Choroid plexus epithelial cell (primary cell): ENCODE measurements at regions not wholly inside any gene's neighbourhood (a gene's known extent, or its start where the extent isn't known, plus 50 kb on each side); places are given as distances from the start of the nearest gene placed in this dataset.
"Not testable (repeated sequence)": the region's sequence is repeated elsewhere in the genome, so short reads cannot be mapped to it uniquely, and the experiment has no call there.

Experiments used
- DNase-seq: peaks from one replicate; pipeline ENCODE4 v3.0.0-alpha.2; 2010; ENCODE audit warnings: low read depth
- H3K4me3 ChIP-seq: 2 replicates; pipeline ENCODE4 v1.5.1; 2011; ENCODE audit warnings: low read depth, mild to moderate bottlenecking, control low read depth, low read length, moderate library complexity
- TF ChIP-seq, protein P1 (sequence below): conservative IDR thresholded peaks from 2 replicates; pipeline ENCODE4 v1.5.1; 2011; ENCODE audit warnings: low read depth, mild to moderate bottlenecking, control low read depth, inconsistent platforms, low read length, moderate library complexity

DNA sequence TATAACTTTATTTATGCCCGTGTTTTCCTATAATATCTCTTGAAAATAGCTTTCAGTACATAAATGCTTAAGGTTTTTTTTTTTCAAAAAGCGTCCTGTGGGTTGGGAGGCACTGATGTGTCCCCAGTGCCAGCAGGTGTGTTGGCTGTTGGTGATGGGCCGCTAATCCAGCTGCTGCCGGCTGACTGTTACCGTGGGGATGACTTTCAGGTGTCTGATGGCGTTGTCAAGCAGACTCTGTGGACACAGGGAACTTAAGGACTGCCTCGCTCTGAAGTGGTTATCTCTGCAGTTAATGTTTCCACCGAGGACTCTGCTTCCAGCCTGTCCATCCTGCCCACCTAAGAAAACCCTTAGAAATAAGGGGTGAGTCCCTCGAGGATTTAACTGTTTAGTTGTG is 94.5 kb downstream of the ANKRD10 start:
- TF ChIP-seq, protein P1, sequence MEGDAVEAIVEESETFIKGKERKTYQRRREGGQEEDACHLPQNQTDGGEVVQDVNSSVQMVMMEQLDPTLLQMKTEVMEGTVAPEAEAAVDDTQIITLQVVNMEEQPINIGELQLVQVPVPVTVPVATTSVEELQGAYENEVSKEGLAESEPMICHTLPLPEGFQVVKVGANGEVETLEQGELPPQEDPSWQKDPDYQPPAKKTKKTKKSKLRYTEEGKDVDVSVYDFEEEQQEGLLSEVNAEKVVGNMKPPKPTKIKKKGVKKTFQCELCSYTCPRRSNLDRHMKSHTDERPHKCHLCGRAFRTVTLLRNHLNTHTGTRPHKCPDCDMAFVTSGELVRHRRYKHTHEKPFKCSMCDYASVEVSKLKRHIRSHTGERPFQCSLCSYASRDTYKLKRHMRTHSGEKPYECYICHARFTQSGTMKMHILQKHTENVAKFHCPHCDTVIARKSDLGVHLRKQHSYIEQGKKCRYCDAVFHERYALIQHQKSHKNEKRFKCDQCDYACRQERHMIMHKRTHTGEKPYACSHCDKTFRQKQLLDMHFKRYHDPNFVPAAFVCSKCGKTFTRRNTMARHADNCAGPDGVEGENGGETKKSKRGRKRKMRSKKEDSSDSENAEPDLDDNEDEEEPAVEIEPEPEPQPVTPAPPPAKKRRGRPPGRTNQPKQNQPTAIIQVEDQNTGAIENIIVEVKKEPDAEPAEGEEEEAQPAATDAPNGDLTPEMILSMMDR = no peak
- no peak for DNase-seq
- no peak overlapping the region for H3K4me3 ChIP-seq

DNA sequence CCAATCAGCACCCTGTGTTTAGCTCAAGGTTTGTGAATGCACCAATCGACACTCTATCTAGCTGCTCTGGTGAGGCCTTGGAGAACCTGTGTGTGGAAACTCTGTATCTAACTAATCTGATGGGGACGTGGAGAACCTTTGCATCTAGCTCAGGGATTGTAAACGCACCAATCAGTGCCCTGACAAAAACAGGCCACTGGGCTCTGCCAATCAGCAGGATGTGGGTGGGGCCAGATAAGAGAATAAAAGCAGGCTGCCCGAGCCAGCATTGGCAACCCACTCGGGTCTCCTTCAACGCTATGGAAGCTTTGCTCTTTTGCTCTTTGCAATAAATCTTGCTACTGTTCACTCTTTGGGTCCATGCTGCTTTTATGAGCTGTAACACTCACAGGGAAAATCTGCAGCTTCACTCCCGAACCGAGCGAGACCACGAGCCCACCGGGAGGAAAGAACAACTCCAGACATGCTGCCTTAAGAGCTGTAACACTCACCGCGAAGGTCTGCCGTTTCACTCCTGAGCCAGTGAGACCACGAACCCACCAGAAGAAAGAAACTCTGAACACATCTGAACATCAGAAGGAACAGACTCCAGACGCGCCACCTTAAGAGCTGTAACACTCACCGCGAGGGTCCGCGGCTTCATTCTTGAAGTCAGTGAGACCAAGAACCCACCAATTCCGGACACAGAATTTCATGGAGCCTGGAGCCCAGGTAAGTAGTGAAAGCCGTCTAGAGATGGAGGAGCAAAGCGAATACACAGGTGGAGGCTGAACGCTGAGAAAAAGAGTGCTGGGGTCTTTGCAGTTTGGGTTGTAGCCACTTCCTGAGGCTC is 92.8 kb downstream of the ANKRD10 start:
- not testable (repeated sequence) for H3K4me3 ChIP-seq, DNase-seq

DNA sequence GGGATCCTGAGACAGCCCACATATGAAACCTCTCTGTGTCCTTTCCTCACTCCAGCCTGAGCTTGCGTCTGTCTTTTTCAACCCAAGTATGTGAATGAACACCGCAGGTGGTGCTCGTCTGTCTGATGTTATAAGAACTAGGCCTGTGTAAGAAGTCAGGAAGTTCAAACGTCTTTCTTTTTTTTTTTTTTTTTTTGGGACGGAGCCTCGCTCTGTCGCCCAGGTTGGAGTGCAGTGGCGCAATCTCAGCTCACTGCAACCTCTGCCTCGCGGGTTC is 92.3 kb downstream of the ANKRD10 start:
- no peak overlapping the region for H3K4me3 ChIP-seq
- no peak for DNase-seq
- TF ChIP-seq, protein P1 = no peak

DNA sequence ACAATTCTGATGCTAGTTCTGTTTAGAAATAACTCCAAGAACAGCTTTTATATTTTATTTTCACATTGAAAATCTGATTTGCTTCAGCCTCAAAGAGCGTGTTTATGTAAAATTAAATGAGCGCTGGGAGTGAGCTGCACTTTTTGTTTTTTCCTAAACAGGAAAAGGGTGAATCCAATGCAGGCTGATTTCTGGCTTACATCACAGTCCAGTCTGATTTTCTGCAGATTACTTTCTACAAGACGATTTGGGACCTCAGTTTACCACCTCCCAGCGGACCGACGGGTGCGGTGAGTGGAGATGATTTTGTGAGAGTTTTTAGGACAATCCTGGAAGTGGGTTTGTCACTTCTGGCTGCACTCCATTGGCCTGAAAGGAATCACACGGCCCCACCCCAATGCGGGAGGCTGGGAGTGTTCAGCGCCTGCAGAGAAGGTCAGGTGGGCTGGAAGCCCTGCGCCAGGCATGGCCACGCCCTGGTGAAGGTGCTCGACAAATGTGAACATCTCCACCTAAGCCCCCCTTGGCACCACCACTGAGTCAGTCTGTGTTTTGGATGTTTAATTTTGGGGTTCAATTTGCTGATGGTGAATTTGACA is 90.1 kb downstream of the ANKRD10 start:
- H3K4me3 ChIP-seq = no peak overlapping the region
- TF ChIP-seq, protein P1 = no peak
- DNase-seq = no peak

DNA sequence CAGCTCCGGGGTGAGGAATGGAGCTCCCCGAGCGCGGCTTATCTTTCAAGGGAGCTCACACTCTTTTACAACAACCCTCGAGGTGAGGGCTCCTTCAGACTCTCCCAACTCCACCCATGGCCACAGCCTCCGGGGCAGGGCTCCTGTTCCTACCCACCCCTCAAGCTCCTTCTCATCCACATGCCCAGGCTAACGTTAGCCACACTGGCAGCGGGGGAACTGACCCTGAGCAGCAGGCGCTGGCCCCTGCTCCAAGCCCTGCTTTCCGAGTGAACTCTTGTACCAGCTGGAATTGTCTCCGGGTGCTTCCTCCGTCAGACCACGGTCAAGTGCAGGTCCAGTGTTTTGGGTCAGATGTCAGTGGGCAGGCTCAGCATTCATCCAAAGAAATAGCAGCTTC is 89.4 kb downstream of the ANKRD10 start:
- TF ChIP-seq, protein P1 = no peak
- no peak for DNase-seq
- H3K4me3 ChIP-seq = no peak overlapping the region

DNA sequence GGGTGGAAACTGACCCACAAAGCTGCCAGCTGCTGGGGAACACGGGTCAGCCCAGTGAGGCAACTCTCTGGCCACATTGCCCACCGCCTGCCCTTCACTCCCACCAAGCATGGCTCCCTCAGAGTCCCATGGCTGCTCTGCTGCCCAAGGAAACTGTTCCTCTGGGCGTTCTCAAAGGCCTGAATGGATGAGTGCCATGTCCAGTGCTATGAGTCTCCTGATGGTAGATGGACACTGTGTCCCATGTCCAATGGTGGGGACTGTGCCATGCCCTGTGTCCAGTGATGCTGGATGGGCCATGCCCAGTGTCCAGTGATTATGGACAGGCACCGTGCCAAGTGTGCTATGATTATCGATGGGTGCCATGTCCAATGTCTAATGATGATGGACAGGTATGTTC is 88.8 kb downstream of the ANKRD10 start:
- no peak overlapping the region for H3K4me3 ChIP-seq
- DNase-seq = no peak
- TF ChIP-seq, protein P1 = no peak

DNA sequence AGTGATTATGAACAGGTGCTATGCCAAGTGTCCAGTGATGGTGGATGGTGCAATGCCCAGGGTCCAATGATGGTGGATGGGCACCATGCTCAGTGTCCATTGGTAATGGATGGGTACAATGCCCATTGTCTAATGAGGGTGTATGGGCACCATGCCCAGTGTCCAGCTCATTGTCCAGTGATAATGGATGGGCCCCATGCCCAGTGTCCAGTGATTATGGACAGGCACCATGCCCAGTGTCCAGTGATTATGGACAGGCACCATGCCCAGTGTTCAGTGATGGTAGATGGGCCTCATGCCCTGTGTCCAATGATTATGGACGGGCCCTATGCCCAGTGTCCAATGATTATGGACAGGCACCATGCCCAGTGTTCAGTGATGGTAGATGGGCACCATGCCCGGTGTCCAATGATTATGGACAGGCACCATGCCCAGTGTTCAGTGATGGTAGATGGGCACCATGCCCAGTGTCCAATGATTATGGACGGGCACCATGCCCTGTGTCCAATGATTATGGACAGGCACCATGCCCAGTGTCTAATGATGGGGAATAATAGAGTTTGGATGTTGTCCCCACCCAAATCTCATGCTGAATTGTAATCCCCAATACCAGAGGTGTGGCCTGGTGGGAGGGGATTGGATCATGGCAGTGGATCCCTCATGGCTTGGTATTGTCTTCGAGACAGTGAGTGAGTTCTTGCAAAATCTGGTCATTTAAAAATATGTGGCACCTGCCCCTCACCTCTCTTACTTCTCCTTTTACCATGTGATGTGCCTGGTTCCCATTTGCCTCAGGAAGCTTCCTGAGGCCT is 87.8 kb downstream of the ANKRD10 start:
- no peak for DNase-seq
- TF ChIP-seq, protein P1 = no peak
- no peak overlapping the region for H3K4me3 ChIP-seq
